ENCODE measurements at regions not wholly inside any gene's neighbourhood (a gene's known extent, or its start where the extent isn't known, plus 50 kb on each side); places are given as distances from the start of the nearest gene placed in this dataset.

- Histone ChIP-seq H3K27me3 (no peaks in the 10 kb centered on the region), H3K4me3 (no peak overlapping the region), H3K36me3 (no peaks in the 10 kb centered on the region), H3K27ac (no peak overlapping the region), H3K9me3 (no peaks in the 10 kb centered on the region), H3K4me1 (no peaks in the 10 kb centered on the region)
- TF ChIP-seq POLR2A (IDR thresholded peaks at IDR 0.05) (no peak), CTCF (IDR thresholded peaks at IDR 0.05) (no peak)
- DNase-seq, result no peak
- WGBS, 2 donors, result 65 to 67% methylated on average over 8 of the region's 8 CpGs
- intact Hi-C loops (cut with DNase I), result no loop called here
These were observed 738.4 kb upstream of the TMEM132C start for GRCh38 chr12:127528551-127528950.

GRCh38 chr12:127531542-127531941 is 735.4 kb upstream of the TMEM132C start:
- no peaks in the 10 kb centered on the region for H3K9me3 ChIP-seq
- no peaks in the 10 kb centered on the region for H3K36me3 ChIP-seq
- intact Hi-C loops (cut with DNase I), result no loop called here
- no peak overlapping the region for H3K4me3 ChIP-seq
- H3K4me1 ChIP-seq, result no peaks in the 10 kb centered on the region
- no peak overlapping the region for H3K27ac ChIP-seq
- WGBS, 2 donors, result 59 to 62% methylated on average over 3 of the region's 3 CpGs
- no peaks in the 10 kb centered on the region for H3K27me3 ChIP-seq
- no peak for DNase-seq
- TF ChIP-seq CTCF (IDR thresholded peaks at IDR 0.05) (no peak), POLR2A (IDR thresholded peaks at IDR 0.05) (no peak)

GRCh38 chr12:127533353-127533752 is 733.6 kb upstream of the TMEM132C start:
- no peaks in the 10 kb centered on the region for H3K36me3 ChIP-seq
- intact Hi-C loops (cut with DNase I), result no loop called here
- no peak for TF ChIP-seq CTCF (IDR thresholded peaks at IDR 0.05)
- TF ChIP-seq POLR2A (IDR thresholded peaks at IDR 0.05), result no peak
- no peaks in the 10 kb centered on the region for H3K27me3 ChIP-seq
- H3K4me3 ChIP-seq, result no peak overlapping the region
- H3K9me3 ChIP-seq, result no peaks in the 10 kb centered on the region
- H3K4me1 ChIP-seq, result no peaks in the 10 kb centered on the region
- no peak overlapping the region for H3K27ac ChIP-seq
- no peak for DNase-seq

GRCh38 chr12:127536833-127537428 is 730.0 kb upstream of the TMEM132C start:
- TF ChIP-seq POLR2A (IDR thresholded peaks at IDR 0.05) (no peak), CTCF (IDR thresholded peaks at IDR 0.05) (no peak)
- H3K27ac ChIP-seq, result no peak overlapping the region
- DNase-seq, result no peak
- WGBS, 2 donors, result 27 to 58% methylated on average over 1 of the region's 1 CpG
- no peaks in the 10 kb centered on the region for H3K4me1 ChIP-seq
- H3K4me3 ChIP-seq, result no peak overlapping the region
- intact Hi-C loops (cut with DNase I), result no loop called here
- no peaks in the 10 kb centered on the region for H3K36me3 ChIP-seq
- no peaks in the 10 kb centered on the region for H3K27me3 ChIP-seq
- H3K9me3 ChIP-seq, result no peaks in the 10 kb centered on the region

- Histone ChIP-seq H3K4me3 (no peak overlapping the region), H3K9me3 (no peaks in the 10 kb centered on the region), H3K27me3 (no peaks in the 10 kb centered on the region), H3K27ac (no peak overlapping the region), H3K36me3 (no peaks in the 10 kb centered on the region), H3K4me1 (no peaks in the 10 kb centered on the region)
- WGBS, 2 donors, result 33 to 47% methylated on average over 3 of the region's 3 CpGs
- TF ChIP-seq POLR2A (IDR thresholded peaks at IDR 0.05) (no peak), CTCF (IDR thresholded peaks at IDR 0.05) (no peak)
- intact Hi-C loops (cut with DNase I), result no loop called here
- no peak for DNase-seq
These were observed 728.7 kb upstream of the TMEM132C start for GRCh38 chr12:127538316-127538715.
